ENCODE measurements at regions not wholly inside any gene's neighbourhood (a gene's known extent, or its start where the extent isn't known, plus 50 kb on each side); places are given as distances from the start of the nearest gene placed in this dataset.

DNA sequence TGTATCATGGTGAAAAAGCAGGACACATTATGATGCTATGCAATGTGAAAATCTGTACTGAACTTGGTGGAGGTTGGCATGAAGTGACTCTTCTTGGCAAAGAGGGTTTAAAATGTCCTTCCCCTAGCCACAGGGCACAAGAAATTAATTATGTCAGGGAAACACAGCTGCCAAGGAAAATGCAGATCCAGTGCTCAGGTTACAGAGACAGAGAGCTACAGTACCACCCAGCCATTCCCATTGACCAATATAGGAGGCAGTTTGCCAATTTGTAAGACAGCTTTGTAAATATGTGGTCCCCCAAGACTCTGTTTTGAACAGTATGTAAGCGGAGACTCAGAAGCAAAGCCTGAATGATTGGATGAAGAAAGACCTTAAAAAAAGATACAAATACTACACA, 69.4 kb upstream of the KLF12 start:
- Histone ChIP-seq H3K4ac (replicated peaks; ENCODE audit: insufficient read length, low read depth, low read length) (no peak overlapping the region), H2AK5ac (ENCODE audit: low read depth, low read length) (no peak overlapping the region), H3K27ac (ENCODE audit: low read depth, low read length) (no peak overlapping the region), H4K91ac (replicated peaks; ENCODE audit: insufficient read length, low read length) (no peak overlapping the region), H3K4me1 (replicated peaks in 1 of 4; ENCODE audit: control insufficient read depth in 3 of 4, insufficient read depth in 4 of 4, low read length in 3 of 4) (no peaks in the 10 kb centered on the region), H3K79me1 (ENCODE audit: low read depth, low read length) (no peaks in the 10 kb centered on the region), H3K9me3 (ENCODE audit: insufficient read depth in 2 of 2, low read depth in 1 of 2, low read length in 1 of 2) (peaks cover 0 to 5% of the 10 kb centered on the region in 2 experiments; a peak in 1 of 4 replicates), H2BK20ac (ENCODE audit: low read length) (no peak overlapping the region), H4K8ac (ENCODE audit: extremely low read depth, insufficient read depth, low read length) (no peak overlapping the region), H3K27me3 (replicated peaks in 1 of 4; ENCODE audit: control insufficient read depth in 3 of 4, extremely low read depth in 1 of 4, insufficient read depth in 3 of 4, low read length in 3 of 4) (no peaks in the 10 kb centered on the region), H3K36me3 (ENCODE audit: control insufficient read depth in 2 of 4, insufficient read depth in 4 of 4, low read length in 3 of 4) (no peaks in the 10 kb centered on the region), H2BK12ac (ENCODE audit: low read depth, low read length) (no peak overlapping the region), H2BK5ac (ENCODE audit: low read depth, low read length) (no peak overlapping the region), H3K56ac (replicated peaks; ENCODE audit: insufficient read length, low read depth, low read length) (no peak overlapping the region), H3K4me3 (ENCODE audit: extremely low read depth in 1 of 4, insufficient read depth in 2 of 4, low read depth in 3 of 4, low read length in 4 of 4) (no peak overlapping the region), H3K23me2 (ENCODE audit: low read depth, low read length) (no peaks in the 10 kb centered on the region), H4K5ac (ENCODE audit: insufficient read length, low read depth, low read length) (no peak overlapping the region), H3K9ac (replicated peaks in 1 of 4; ENCODE audit: extremely low read depth in 1 of 4, low read depth in 3 of 4, low read length in 3 of 4) (no peak overlapping the region), H3K14ac (ENCODE audit: insufficient read length) (no peak overlapping the region), H3K79me2 (ENCODE audit: control insufficient read depth in 1 of 2, insufficient read depth in 2 of 2, low read length in 2 of 2) (no peaks in the 10 kb centered on the region), H4K20me1 (replicated peaks in 1 of 2; ENCODE audit: control insufficient read depth in 1 of 2, insufficient read depth in 2 of 2, low read length in 2 of 2) (no peaks in the 10 kb centered on the region), H3K18ac (ENCODE audit: extremely low read depth, low read length) (no peak overlapping the region), H3K23ac (ENCODE audit: insufficient read length) (no peak overlapping the region), H2BK120ac (replicated peaks; ENCODE audit: low read depth, low read length) (no peak overlapping the region), H2BK15ac (ENCODE audit: low read length) (no peak overlapping the region), H2AFZ (ENCODE audit: low read length) (no peak overlapping the region), H3K4me2 (ENCODE audit: insufficient read depth in 1 of 2, low read depth in 2 of 2, low read length in 2 of 2) (no peak overlapping the region)
- ChIA-PET POLR2A (ENCODE audit: partially characterized antibody) (no interaction called here), CTCF (ENCODE audit: partially characterized antibody) (interaction anchor here (0.9 kb wide), 1 partner anchor 179 kb away, joined by 3 read pairs; no protein-coding TSS in a partner anchor)
- 92% methylated on average over 1 of the region's 1 CpG; no CpG with 5 or more reads in 1 of the 2 experiments for WGBS, 2 experiments (ENCODE audit: extremely low coverage in 1 of 2, insufficient coverage in 1 of 2, insufficient read length in 1 of 2, insufficient replicate concordance in 2 of 2, low coverage in 1 of 2, low lambda C conversion rate in 2 of 2, missing lambda C conversion rate in 1 of 2)
- no peak for FAIRE-seq
- TF ChIP-seq FOSL1 (IDR thresholded peaks at IDR 0.05; ENCODE audit: insufficient read depth, low read depth, low read length) (no peak), YY1 (IDR thresholded peaks at IDR 0.05; ENCODE audit: low read depth, low read length) (no peak), RFX5 (IDR thresholded peaks at IDR 0.05; ENCODE audit: borderline replicate concordance, low read depth, low read length) (no peak), SAP30 (IDR thresholded peaks at IDR 0.05; ENCODE audit: insufficient read depth, insufficient replicate concordance, low read length) (no peak), BACH1 (IDR thresholded peaks at IDR 0.05; ENCODE audit: low read length) (no peak)
- DNase-seq (ENCODE audit: low read depth in 1 of 2, low spot score in 2 of 2): no peak
